OCI-LY3 (cell line): ENCODE measurements at regions not wholly inside any gene's neighbourhood (a gene's known extent, or its start where the extent isn't known, plus 50 kb on each side); places are given as distances from the start of the nearest gene placed in this dataset.
A peak's percentile ranks its signal among the peaks of the same experiment; 100 is the strongest.

Experiments
- H2AFZ ChIP-seq: fragments of 200-600, 300-600 bp; shearing (Covaris generic); 2 replicates; pipeline ENCODE4 v1.6.0; 2014; ENCODE audit warnings: antibody characterized with exemption, low read depth, low read length
- H3K27ac ChIP-seq: fragments of 200-600, 300-600 bp; sonication (generic); 2 replicates; pipeline ENCODE4 v1.5.1; 2014; ENCODE audit warnings: mild to moderate bottlenecking, low read length, moderate library complexity, mixed read lengths
- H3K27me3 ChIP-seq: fragments of 200-600, 300-600 bp; sonication (generic); 2 replicates; pipeline ENCODE4 v1.6.1; 2014; ENCODE audit warnings: low read depth, low read length, mixed read lengths
- H3K36me3 ChIP-seq: fragments of 200-600, 300-600 bp; sonication (generic); replicated peaks from 2 replicates; pipeline ENCODE3; 2014; ENCODE audit warnings: low read depth, low read length, mixed read lengths
- H3K4me1 ChIP-seq: fragments of 300-600, 200-600 bp; sonication (generic); 2 replicates; pipeline ENCODE4 v1.6.1; 2014; ENCODE audit warnings: low read length, mixed read lengths
- H3K4me2 ChIP-seq: fragments of 200-600, 300-600 bp; sonication (generic); 2 replicates; pipeline ENCODE4 v1.6.1; 2014; ENCODE audit warnings: low read length, mixed read lengths
- H3K4me3 ChIP-seq: fragments of 300-600, 200-600 bp; sonication (generic); 2 replicates; pipeline ENCODE4 v1.5.1; 2014; ENCODE audit warnings: antibody characterized with exemption, mild to moderate bottlenecking, low read length, moderate library complexity
- H3K79me2 ChIP-seq: fragments of 300-600, 200-600 bp; shearing (Covaris generic); 2 replicates; pipeline ENCODE4 v1.6.1; 2014; ENCODE audit warnings: mild to moderate bottlenecking, low read length, mixed read lengths
- H3K9ac ChIP-seq: fragments of 300-600, 200-600 bp; shearing (Covaris generic); 2 replicates; pipeline ENCODE4 v1.6.0; 2014; ENCODE audit warnings: mild to moderate bottlenecking, low read length, moderate library complexity
- H3K9me3 ChIP-seq: fragments of 200-600, 300-600 bp; shearing (Covaris generic); 2 replicates; pipeline ENCODE4 v1.6.1; 2014; ENCODE audit warnings: low read length, mixed read lengths; ENCODE audit not compliant: insufficient read depth
- H4K20me1 ChIP-seq: fragments of 200-600, 300-600 bp; sonication (generic); 2 replicates; pipeline ENCODE4 v1.6.1; 2016; ENCODE audit warnings: low read length, mixed read lengths; ENCODE audit not compliant: insufficient read depth
- CTCF ChIP-seq: fragments of 200-600, 300-600 bp; sonication (generic); IDR thresholded peaks from 2 replicates; pipeline ENCODE4 v1.5.1; 2014; ENCODE audit warnings: antibody characterized with exemption, low read length, low read depth
- EZH2phosphoT487 ChIP-seq: fragments of 200-600 bp; shearing (Covaris generic); IDR thresholded peaks from 2 replicates; pipeline ENCODE4 v1.6.1; 2018; ENCODE audit warnings: antibody characterized with exemption, mixed run types, low read depth

- Histone ChIP-seq H3K9me3 (no peaks in the 10 kb centered on the region), H4K20me1 (no peaks in the 10 kb centered on the region), H3K27me3 (no peaks in the 10 kb centered on the region), H3K27ac (no peak overlapping the region), H3K4me1 (peaks cover 17% of the 10 kb centered on the region), H3K79me2 (no peaks in the 10 kb centered on the region), H3K9ac (no peak overlapping the region), H3K4me3 (no peak overlapping the region), H2AFZ (no peak overlapping the region), H3K36me3 (no peaks in the 10 kb centered on the region), H3K4me2 (no peak overlapping the region)
- TF ChIP-seq CTCF (no peak), EZH2phosphoT487 (no peak)
These were observed 181.6 kb downstream of the KLF12 start for GRCh38 chr13:73952648-73953047.

GRCh38 chr13:73948848-73949529 is 185.2 kb downstream of the KLF12 start:
- H3K9me3 ChIP-seq: no peaks in the 10 kb centered on the region
- H2AFZ ChIP-seq: no peak overlapping the region
- H3K4me2 ChIP-seq: no peak overlapping the region
- no peak overlapping the region for H3K9ac ChIP-seq
- no peak overlapping the region for H3K27ac ChIP-seq
- H3K4me1 ChIP-seq: peaks cover 23% of the 10 kb centered on the region
- H4K20me1 ChIP-seq: no peaks in the 10 kb centered on the region
- H3K4me3 ChIP-seq: no peak overlapping the region
- no peaks in the 10 kb centered on the region for H3K79me2 ChIP-seq
- no peak for TF ChIP-seq EZH2phosphoT487
- TF ChIP-seq CTCF: no peak
- H3K36me3 ChIP-seq: no peaks in the 10 kb centered on the region
- H3K27me3 ChIP-seq: no peaks in the 10 kb centered on the region

GRCh38 chr13:73945871-73946270 is 188.3 kb downstream of the KLF12 start:
- no peak overlapping the region for H3K4me2 ChIP-seq
- no peak overlapping the region for H3K9ac ChIP-seq
- no peak overlapping the region for H3K4me3 ChIP-seq
- TF ChIP-seq CTCF (no peak), EZH2phosphoT487 (no peak)
- H3K36me3 ChIP-seq: peaks cover 14% of the 10 kb centered on the region
- H2AFZ ChIP-seq: no peak overlapping the region
- H4K20me1 ChIP-seq: no peaks in the 10 kb centered on the region
- no peaks in the 10 kb centered on the region for H3K9me3 ChIP-seq
- peaks cover 33% of the 10 kb centered on the region for H3K4me1 ChIP-seq
- no peaks in the 10 kb centered on the region for H3K27me3 ChIP-seq
- no peaks in the 10 kb centered on the region for H3K79me2 ChIP-seq
- no peak overlapping the region for H3K27ac ChIP-seq

- Histone ChIP-seq H3K4me2 (no peak overlapping the region), H4K20me1 (no peaks in the 10 kb centered on the region), H3K27ac (no peak overlapping the region), H3K79me2 (no peaks in the 10 kb centered on the region), H3K4me3 (no peak overlapping the region), H2AFZ (no peak overlapping the region), H3K4me1 (peaks cover 33% of the 10 kb centered on the region), H3K27me3 (no peaks in the 10 kb centered on the region), H3K9me3 (no peaks in the 10 kb centered on the region), H3K9ac (no peak overlapping the region), H3K36me3 (peaks cover 14% of the 10 kb centered on the region)
- TF ChIP-seq CTCF (peak; percentile 14; the same call in 1 of the 2 replicates), EZH2phosphoT487 (no peak)
These were observed 188.8 kb downstream of the KLF12 start for GRCh38 chr13:73945382-73945781.
